SK-N-MC (cell line): ENCODE measurements at regions not wholly inside any gene's neighbourhood (a gene's known extent, or its start where the extent isn't known, plus 50 kb on each side); places are given as distances from the start of the nearest gene placed in this dataset.

ENCODE experiments used
- EZH2 ChIP-seq: fragments of 200-600 bp; sonication (generic); IDR thresholded peaks from one replicate; pipeline ENCODE4 v1.6.1; 2017; ENCODE audit warnings: antibody characterized with exemption
- POLR2AphosphoS5 ChIP-seq: IDR thresholded peaks from 2 replicates; pipeline ENCODE4 v1.6.1; 2012; ENCODE audit warnings: mild to moderate bottlenecking, low read depth, low read length, borderline replicate concordance

GRCh38 chr1:58266242-58266641 is 280.3 kb downstream of the OMA1 start:
- TF ChIP-seq EZH2 (no peak), POLR2AphosphoS5 (no peak)
